HepG2 (cell line): ENCODE measurements at regions not wholly inside any gene's neighbourhood (a gene's known extent, or its start where the extent isn't known, plus 50 kb on each side); places are given as distances from the start of the nearest gene placed in this dataset.

Experiments used
- ATAC-seq: fragments of 200-7000 bp; cut with Tn5 transposase; 3 replicates; pipeline ENCODE4 v1.9.1; 2020; ENCODE audit warnings: mild to moderate bottlenecking, moderate library complexity
- BruUV-seq: library from RNA; stranded (reverse); fragments of 400-500 nt; replicated peaks from 2 replicates; lab custom pipeline; 2021; lab: Mats Ljungman, UMichigan
- CTCF ChIA-PET: fragments of 300-600 bp; formaldehyde crosslinking; extraction: SDS; loops from one replicate; lab custom pipeline; 2021; ENCODE audit warnings: low total read pairs, inconsistent platforms, low intra/inter-chr PET ratio; lab: Yijun Ruan, JAX
- POLR2A ChIA-PET: fragments of 350-600 bp; sonication (Branson Sonifier 250); formaldehyde crosslinking; loops from one replicate; lab custom pipeline; 2020; ENCODE audit warnings: antibody characterized with exemption, inconsistent platforms; lab: Yijun Ruan, JAX
- DNase-seq: peaks from one replicate; pipeline ENCODE4 v3.0.0-alpha.2; 2015; ENCODE audit warnings: low spot score
- FAIRE-seq: peaks from 3 replicates; lab custom pipeline; 2011; peaks lifted over from hg19 to GRCh38; lab: Jason Lieb, UNC
- H2AFZ ChIP-seq: one replicate; pipeline ENCODE4 v1.6.1; 2011; ENCODE audit warnings: low read length, inconsistent platforms
- H3K27ac ChIP-seq: fragments of 300-600 bp; 3 replicates; pipeline ENCODE4 v1.8.0; 2011; ENCODE audit warnings: mixed run types, mild to moderate bottlenecking, mixed read lengths, low read length, inconsistent platforms; ENCODE audit not compliant: insufficient read depth; ENCODE audit errors: extremely low read length
- H3K27me3 ChIP-seq, 2 experiments: fragments of 200-600 bp in 1 of 2; 2 replicates in 1 of 2; 3 replicates in 1 of 2; pipeline versions ENCODE4 v1.6.0 to v1.8.0; 2011; ENCODE audit warnings: low read length in 2 of 2, mild to moderate bottlenecking in 2 of 2, moderate library complexity in 2 of 2, inconsistent platforms in 1 of 2; ENCODE audit not compliant: insufficient read depth in 2 of 2, control insufficient read depth in 1 of 2
- H3K36me3 ChIP-seq, 2 experiments: fragments of 200-600 bp in 1 of 2; replicated peaks in 1 of 2; 2 replicates in 1 of 2; 3 replicates in 1 of 2; pipeline versions ENCODE4 v1.5.1 to v1.8.0; 2011; ENCODE audit warnings: low read length in 2 of 2, inconsistent platforms in 1 of 2; ENCODE audit not compliant: insufficient read depth in 2 of 2, control insufficient read depth in 1 of 2
- H3K4me1 ChIP-seq: 2 replicates; pipeline ENCODE4 v1.5.1; 2012; ENCODE audit warnings: low read length, inconsistent platforms; ENCODE audit not compliant: insufficient read depth
- H3K4me2 ChIP-seq: 2 replicates; pipeline ENCODE4 v1.6.0; 2011; ENCODE audit warnings: low read depth, low read length, inconsistent platforms
- H3K4me3 ChIP-seq, 3 experiments: fragments of 200-600 bp in 1 of 3; sonication (generic), shearing (Covaris generic) in 1 of 3; replicated peaks in 1 of 3; 2 replicates each; pipeline ENCODE4 v1.5.1; 2011 to 2016; ENCODE audit warnings: low read length in 3 of 3, inconsistent platforms in 2 of 3, low read depth in 2 of 3, mild to moderate bottlenecking in 2 of 3, control low read depth in 1 of 3, mixed read lengths in 1 of 3; ENCODE audit not compliant: insufficient read depth in 1 of 3
- H3K79me2 ChIP-seq: one replicate; pipeline ENCODE4 v1.6.1; 2011; ENCODE audit warnings: low read length, inconsistent platforms; ENCODE audit not compliant: insufficient read depth
- H3K9ac ChIP-seq: 2 replicates; pipeline ENCODE4 v1.6.0; 2011; ENCODE audit warnings: mild to moderate bottlenecking, low read depth, low read length, inconsistent platforms; ENCODE audit not compliant: insufficient read depth
- H3K9me3 ChIP-seq: 2 replicates; pipeline ENCODE4 v1.5.1; 2012; ENCODE audit warnings: mild to moderate bottlenecking, low read length
- H4K20me1 ChIP-seq: 2 replicates; pipeline ENCODE4 v1.6.0; 2011; ENCODE audit warnings: inconsistent platforms, mild to moderate bottlenecking, low read length, moderate library complexity; ENCODE audit not compliant: insufficient read depth
- CENPT ChIP-seq: sonication (generic); formaldehyde crosslinking; IDR thresholded peaks from 2 replicates; pipeline ENCODE4 v1.8.0; 2022; ENCODE audit warnings: low read depth, mild to moderate bottlenecking, moderate library complexity, missing genetic modification reagents
- ELF4 ChIP-seq: sonication (generic); formaldehyde crosslinking; IDR thresholded peaks from 2 replicates; pipeline ENCODE4 v1.5.0; 2020; ENCODE audit warnings: missing genetic modification reagents, mild to moderate bottlenecking, moderate library complexity, borderline replicate concordance
- ETS1 ChIP-seq: sonication (generic); formaldehyde crosslinking; IDR thresholded peaks from 2 replicates; pipeline ENCODE4 v1.4.0; 2020; ENCODE audit warnings: missing genetic modification reagents
- GMEB2 ChIP-seq: IDR thresholded peaks from 2 replicates; pipeline ENCODE4 v1.6.1; 2016; ENCODE audit warnings: missing biosample characterization, missing genetic modification reagents, low read depth
- GRHL1 ChIP-seq: sonication (generic); formaldehyde crosslinking; conservative IDR thresholded peaks from 2 replicates; pipeline ENCODE4 v1.8.0; 2022; ENCODE audit warnings: missing genetic modification reagents
- PRPF4 ChIP-seq: fragments of 200-400 bp; formaldehyde crosslinking; IDR thresholded peaks from 2 replicates; pipeline ENCODE4 v1.6.1; 2016; ENCODE audit warnings: low read length, low read depth; ENCODE audit not compliant: poor library complexity, severe bottlenecking
- SMC3 ChIP-seq: IDR thresholded peaks from 2 replicates; pipeline ENCODE4 v1.6.1; 2011; ENCODE audit warnings: low read length, improper control_type of control experiment
- TBX3 ChIP-seq: fragments of 450-650 bp; IDR thresholded peaks from 2 replicates; pipeline ENCODE4 v1.6.1; 2017; ENCODE audit warnings: antibody characterized with exemption, mild to moderate bottlenecking, inconsistent platforms, borderline replicate concordance
- ZNF572 ChIP-seq: sonication (generic); formaldehyde crosslinking; IDR thresholded peaks from 2 replicates; pipeline ENCODE4 v1.5.1; 2020; ENCODE audit warnings: mild to moderate bottlenecking, missing genetic modification reagents
- ZNF776 ChIP-seq: sonication (generic); formaldehyde crosslinking; IDR thresholded peaks from 2 replicates; pipeline ENCODE4 v1.4.0; 2020; ENCODE audit warnings: mild to moderate bottlenecking, missing genetic modification reagents
- WGBS: methylation state at CpG from one replicate; pipeline ENCODE4 v1.1.6; 2017; ENCODE audit warnings: low lambda C conversion rate; 5-methylcytosine and 5-hydroxymethylcytosine counted together
- in situ Hi-C: cut with HindIII; loops from 2 replicates; pipeline ENCODE4 v1.10.0; 2017; ENCODE audit warnings: low pct_unique_long_range_greater_than_20kb; ENCODE audit not compliant: extremely low pct_ligation_motif_present
- intact Hi-C: fragments of 100-400 bp; cut with micrococcal nuclease; formaldehyde crosslinking; loops from one replicate; pipeline ENCODE4 v1.10.0; 2022; ENCODE audit not compliant: unreplicated experiment
- TF ChIP-seq, protein P1 (sequence below): sonication (generic); formaldehyde crosslinking; IDR thresholded peaks from 2 replicates; pipeline ENCODE4 v1.8.0; 2022; ENCODE audit warnings: missing genetic modification reagents, mild to moderate bottlenecking, moderate library complexity, borderline replicate concordance

DNA sequence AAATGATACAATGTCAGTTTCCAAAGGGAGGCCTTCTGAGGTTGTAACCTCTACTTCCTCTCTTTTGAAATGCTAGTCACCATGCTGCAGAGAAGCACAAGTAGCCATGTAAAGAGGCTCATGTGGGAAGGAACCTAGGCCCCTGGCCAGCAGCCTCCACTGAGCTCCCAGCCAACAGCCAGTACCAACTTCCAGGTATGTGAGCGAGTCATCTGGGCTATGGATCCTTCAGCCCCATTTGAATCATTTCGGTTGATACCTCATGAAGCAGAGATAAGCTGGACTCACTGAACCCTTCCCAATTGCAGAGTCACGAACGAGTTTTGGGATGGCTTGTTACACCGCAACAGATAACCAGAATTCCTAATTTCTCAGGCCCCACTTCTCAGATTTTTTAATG is 187.0 kb upstream of the LDB2 start:
- FAIRE-seq, result no peak

More for the DNA sequence above, 187.0 kb upstream of the LDB2 start:
- DNase-seq (no peak), ATAC-seq (no peak)
- Histone ChIP-seq H3K79me2 (no peaks in the 10 kb centered on the region), H3K9me3 (no peaks in the 10 kb centered on the region), H3K4me3 (no peak overlapping the region), H3K27me3 (peaks cover 0 to 4% of the 10 kb centered on the region in 2 experiments; a peak in 1 of 5 replicates), H3K36me3 (no peaks in the 10 kb centered on the region), H3K4me2 (no peak overlapping the region), H3K9ac (no peak overlapping the region), H2AFZ (no peak overlapping the region), H3K4me1 (no peaks in the 10 kb centered on the region), H4K20me1 (no peaks in the 10 kb centered on the region), H3K27ac (no peak overlapping the region)
- ChIA-PET CTCF (no interaction called here), POLR2A (no interaction called here)
- in situ Hi-C loops, result no loop called here
- intact Hi-C loops, result no loop called here
- TF ChIP-seq, protein P1, sequence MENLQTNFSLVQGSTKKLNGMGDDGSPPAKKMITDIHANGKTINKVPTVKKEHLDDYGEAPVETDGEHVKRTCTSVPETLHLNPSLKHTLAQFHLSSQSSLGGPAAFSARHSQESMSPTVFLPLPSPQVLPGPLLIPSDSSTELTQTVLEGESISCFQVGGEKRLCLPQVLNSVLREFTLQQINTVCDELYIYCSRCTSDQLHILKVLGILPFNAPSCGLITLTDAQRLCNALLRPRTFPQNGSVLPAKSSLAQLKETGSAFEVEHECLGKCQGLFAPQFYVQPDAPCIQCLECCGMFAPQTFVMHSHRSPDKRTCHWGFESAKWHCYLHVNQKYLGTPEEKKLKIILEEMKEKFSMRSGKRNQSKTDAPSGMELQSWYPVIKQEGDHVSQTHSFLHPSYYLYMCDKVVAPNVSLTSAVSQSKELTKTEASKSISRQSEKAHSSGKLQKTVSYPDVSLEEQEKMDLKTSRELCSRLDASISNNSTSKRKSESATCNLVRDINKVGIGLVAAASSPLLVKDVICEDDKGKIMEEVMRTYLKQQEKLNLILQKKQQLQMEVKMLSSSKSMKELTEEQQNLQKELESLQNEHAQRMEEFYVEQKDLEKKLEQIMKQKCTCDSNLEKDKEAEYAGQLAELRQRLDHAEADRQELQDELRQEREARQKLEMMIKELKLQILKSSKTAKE (CRISPR knock-in tag), result no peak
- TF ChIP-seq GRHL1 (CRISPR knock-in tag), result no peak
- TF ChIP-seq PRPF4, result no peak
- TF ChIP-seq CENPT (CRISPR knock-in tag), result no peak
- TF ChIP-seq SMC3, result no peak
- TF ChIP-seq GMEB2 (CRISPR knock-in tag), result no peak
- TF ChIP-seq ETS1 (CRISPR knock-in tag), result no peak
- TF ChIP-seq ELF4 (CRISPR knock-in tag), result no peak
- TF ChIP-seq ZNF572 (CRISPR knock-in tag), result no peak
- no peak for TF ChIP-seq TBX3
- no peak for TF ChIP-seq ZNF776 (CRISPR knock-in tag)
- BruUV-seq, result no TSS peak
- WGBS, result 26% methylated on average over 5 of the region's 5 CpGs
